ENCODE measurements at regions not wholly inside any gene's neighbourhood (a gene's known extent, or its start where the extent isn't known, plus 50 kb on each side); places are given as distances from the start of the nearest gene placed in this dataset.

DNA sequence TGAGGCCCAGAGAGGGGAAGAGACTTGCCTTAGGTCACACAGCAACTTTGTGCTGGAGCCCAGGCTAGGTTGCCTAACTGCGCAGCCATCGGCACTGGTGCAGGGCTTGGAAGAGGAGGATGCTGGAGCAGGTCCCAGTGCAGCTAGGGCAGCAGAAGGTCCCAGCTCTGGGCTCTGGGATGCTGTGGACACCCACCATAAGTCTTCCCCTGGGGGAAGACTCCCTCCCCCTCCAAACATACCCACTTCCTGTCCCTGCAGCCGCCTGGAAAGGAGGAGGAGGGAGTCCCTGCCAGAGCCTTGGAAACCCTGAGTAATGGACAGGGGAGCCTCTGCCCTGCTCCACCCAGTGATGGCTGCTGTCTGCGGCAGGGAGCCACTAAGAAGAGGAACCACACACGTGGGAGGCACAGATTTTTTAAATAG, 93.6 kb downstream of the NCR2 start:
- peaks cover 57% of the 10 kb centered on the region for H3K27me3 ChIP-seq (ENCODE audit: insufficient read depth, insufficient read length)
- H3K4me1 ChIP-seq (ENCODE audit: insufficient read depth, insufficient read length) = peaks cover 18% of the 10 kb centered on the region
- H3K36me3 ChIP-seq (ENCODE audit: insufficient read depth, insufficient read length, low read length) = no peaks in the 10 kb centered on the region
- H3K4me3 ChIP-seq (ENCODE audit: insufficient read length, low read depth) = no peak overlapping the region
- no peak for TF ChIP-seq YY1 (IDR thresholded peaks at IDR 0.05; ENCODE audit: insufficient read depth, insufficient read length)
- no peak for TF ChIP-seq SUZ12 (IDR thresholded peaks at IDR 0.05; ENCODE audit: extremely low read depth, insufficient read depth, insufficient read length)
- no peak for TF ChIP-seq ZNF274 (IDR thresholded peaks at IDR 0.05; ENCODE audit: low read depth, low read length)
- peak overlapping the region; percentile 32 for H3K9ac ChIP-seq (ENCODE audit: insufficient read length, low read depth)
- no peaks in the 10 kb centered on the region for H3K9me3 ChIP-seq (ENCODE audit: insufficient read depth, low read length)
- DNase-seq (ENCODE audit: low read depth, low spot score) = no peak

- H3K27me3 ChIP-seq (ENCODE audit: insufficient read depth, insufficient read length) = peaks cover 57% of the 10 kb centered on the region
- TF ChIP-seq ZNF274 (IDR thresholded peaks at IDR 0.05; ENCODE audit: low read depth, low read length) (no peak), YY1 (IDR thresholded peaks at IDR 0.05; ENCODE audit: insufficient read depth, insufficient read length) (no peak)
- peaks cover 16% of the 10 kb centered on the region for H3K4me1 ChIP-seq (ENCODE audit: insufficient read depth, insufficient read length)
- H3K9ac ChIP-seq (ENCODE audit: insufficient read length, low read depth) = no peak overlapping the region
- DNase-seq (ENCODE audit: low read depth, low spot score) = no peak
- H3K36me3 ChIP-seq (ENCODE audit: insufficient read depth, insufficient read length, low read length) = no peaks in the 10 kb centered on the region
- H3K9me3 ChIP-seq (ENCODE audit: insufficient read depth, low read length) = no peaks in the 10 kb centered on the region
- no peak overlapping the region for H3K4me3 ChIP-seq (ENCODE audit: insufficient read length, low read depth)
Measured at GRCh38 chr6:41429506-41430504, 94.4 kb downstream of the NCR2 start.

- Histone ChIP-seq H3K36me3 (ENCODE audit: insufficient read depth, insufficient read length, low read length) (no peaks in the 10 kb centered on the region), H3K4me3 (ENCODE audit: insufficient read length, low read depth) (no peak overlapping the region), H3K9me3 (ENCODE audit: insufficient read depth, low read length) (no peaks in the 10 kb centered on the region), H3K27me3 (ENCODE audit: insufficient read depth, insufficient read length) (peaks cover 48% of the 10 kb centered on the region), H3K9ac (ENCODE audit: insufficient read length, low read depth) (no peak overlapping the region), H3K4me1 (ENCODE audit: insufficient read depth, insufficient read length) (peaks cover 13% of the 10 kb centered on the region)
- TF ChIP-seq YY1 (IDR thresholded peaks at IDR 0.05; ENCODE audit: insufficient read depth, insufficient read length) (no peak), SUZ12 (IDR thresholded peaks at IDR 0.05; ENCODE audit: extremely low read depth, insufficient read depth, insufficient read length) (no peak), ZNF274 (IDR thresholded peaks at IDR 0.05; ENCODE audit: low read depth, low read length) (no peak)
- no peak for DNase-seq (ENCODE audit: low read depth, low spot score)
Measured at GRCh38 chr6:41430875-41431274, 95.5 kb downstream of the NCR2 start.

GRCh38 chr6:41432280-41432679, 96.9 kb downstream of the NCR2 start:
- Histone ChIP-seq H3K27me3 (ENCODE audit: insufficient read depth, insufficient read length) (peaks cover 34% of the 10 kb centered on the region), H3K4me3 (ENCODE audit: insufficient read length, low read depth) (no peak overlapping the region), H3K9me3 (ENCODE audit: insufficient read depth, low read length) (no peaks in the 10 kb centered on the region), H3K4me1 (ENCODE audit: insufficient read depth, insufficient read length) (peaks cover 11% of the 10 kb centered on the region), H3K36me3 (ENCODE audit: insufficient read depth, insufficient read length, low read length) (no peaks in the 10 kb centered on the region), H3K9ac (ENCODE audit: insufficient read length, low read depth) (no peak overlapping the region)
- TF ChIP-seq YY1 (IDR thresholded peaks at IDR 0.05; ENCODE audit: insufficient read depth, insufficient read length) (no peak), ZNF274 (IDR thresholded peaks at IDR 0.05; ENCODE audit: low read depth, low read length) (no peak), SUZ12 (IDR thresholded peaks at IDR 0.05; ENCODE audit: extremely low read depth, insufficient read depth, insufficient read length) (no peak)
- DNase-seq (ENCODE audit: low read depth, low spot score) = no peak

DNA sequence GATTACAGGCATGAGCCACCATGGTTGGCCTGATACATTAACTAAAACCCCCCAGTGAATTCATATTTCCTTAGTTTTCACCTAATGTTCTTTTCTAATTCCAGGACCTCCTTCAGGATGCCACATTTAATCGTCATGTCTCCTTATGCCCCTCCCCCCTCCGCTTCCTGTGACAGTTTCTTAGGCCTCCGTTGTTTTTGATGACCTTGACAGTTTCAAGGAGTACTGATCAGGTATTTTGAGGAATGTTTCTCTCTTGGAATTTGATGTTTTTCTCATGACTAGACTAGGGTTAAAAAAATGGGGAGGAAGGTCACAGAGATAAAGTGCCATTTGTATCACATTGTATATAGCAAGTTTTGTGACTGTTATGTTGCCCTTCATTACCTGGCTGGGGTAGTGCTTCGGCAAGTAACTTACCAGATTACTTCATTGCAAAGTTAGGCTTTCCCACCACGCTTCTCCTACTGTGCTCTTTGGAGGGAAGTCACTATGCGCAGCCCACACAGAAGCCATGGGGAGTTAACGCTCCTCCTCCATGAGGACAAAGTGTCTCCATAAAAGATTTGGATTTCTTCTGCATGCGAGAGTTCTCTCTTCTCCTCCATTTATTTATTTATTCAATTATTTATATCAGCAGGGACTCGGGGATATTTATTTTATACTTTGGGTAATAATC, 99.5 kb downstream of the NCR2 start:
- TF ChIP-seq SUZ12 (IDR thresholded peaks at IDR 0.05; ENCODE audit: extremely low read depth, insufficient read depth, insufficient read length) = no peak
- TF ChIP-seq YY1 (IDR thresholded peaks at IDR 0.05; ENCODE audit: insufficient read depth, insufficient read length) = no peak
- no peak for TF ChIP-seq ZNF274 (IDR thresholded peaks at IDR 0.05; ENCODE audit: low read depth, low read length)
- H3K4me1 ChIP-seq (ENCODE audit: insufficient read depth, insufficient read length) = peaks cover 5% of the 10 kb centered on the region

DNA sequence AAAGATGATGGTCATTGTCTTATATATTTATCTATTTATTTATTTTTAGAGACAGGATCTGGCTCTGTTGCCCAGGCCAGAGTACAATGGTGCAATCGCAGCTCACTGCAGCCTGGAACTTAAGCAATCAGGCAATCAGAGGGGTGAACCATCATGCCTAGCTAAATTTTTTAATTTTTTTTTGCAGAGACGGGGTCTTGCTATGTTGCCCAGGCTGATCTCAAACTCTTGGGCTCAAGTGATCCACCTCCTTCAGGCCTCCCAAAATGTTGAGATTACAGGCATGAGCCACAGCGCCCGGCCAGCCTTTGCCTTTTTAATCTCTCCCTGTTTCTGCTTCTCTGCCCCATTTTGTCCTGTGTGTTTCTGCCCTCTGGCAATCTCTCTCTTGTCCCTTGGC, 102.2 kb downstream of the NCR2 start:
- H3K9me3 ChIP-seq (ENCODE audit: insufficient read depth, low read length) = no peaks in the 10 kb centered on the region
- peaks cover 10% of the 10 kb centered on the region for H3K27me3 ChIP-seq (ENCODE audit: insufficient read depth, insufficient read length)
- H3K36me3 ChIP-seq (ENCODE audit: insufficient read depth, insufficient read length, low read length) = no peaks in the 10 kb centered on the region
- H3K4me3 ChIP-seq (ENCODE audit: insufficient read length, low read depth) = no peak overlapping the region
- peaks cover 8% of the 10 kb centered on the region for H3K4me1 ChIP-seq (ENCODE audit: insufficient read depth, insufficient read length)
- no peak overlapping the region for H3K9ac ChIP-seq (ENCODE audit: insufficient read length, low read depth)
- DNase-seq (ENCODE audit: low read depth, low spot score) = no peak
- TF ChIP-seq SUZ12 (IDR thresholded peaks at IDR 0.05; ENCODE audit: extremely low read depth, insufficient read depth, insufficient read length) = no peak
- TF ChIP-seq YY1 (IDR thresholded peaks at IDR 0.05; ENCODE audit: insufficient read depth, insufficient read length) = no peak
- no peak for TF ChIP-seq ZNF274 (IDR thresholded peaks at IDR 0.05; ENCODE audit: low read depth, low read length)

More for the DNA sequence above, 99.5 kb downstream of the NCR2 start:
- no peaks in the 10 kb centered on the region for H3K9me3 ChIP-seq (ENCODE audit: insufficient read depth, low read length)
- H3K36me3 ChIP-seq (ENCODE audit: insufficient read depth, insufficient read length, low read length) = no peaks in the 10 kb centered on the region
- no peak for DNase-seq (ENCODE audit: low read depth, low spot score)
- no peak overlapping the region for H3K9ac ChIP-seq (ENCODE audit: insufficient read length, low read depth)
- H3K4me3 ChIP-seq (ENCODE audit: insufficient read length, low read depth) = no peak overlapping the region
- H3K27me3 ChIP-seq (ENCODE audit: insufficient read depth, insufficient read length) = peaks cover 21% of the 10 kb centered on the region

DNA sequence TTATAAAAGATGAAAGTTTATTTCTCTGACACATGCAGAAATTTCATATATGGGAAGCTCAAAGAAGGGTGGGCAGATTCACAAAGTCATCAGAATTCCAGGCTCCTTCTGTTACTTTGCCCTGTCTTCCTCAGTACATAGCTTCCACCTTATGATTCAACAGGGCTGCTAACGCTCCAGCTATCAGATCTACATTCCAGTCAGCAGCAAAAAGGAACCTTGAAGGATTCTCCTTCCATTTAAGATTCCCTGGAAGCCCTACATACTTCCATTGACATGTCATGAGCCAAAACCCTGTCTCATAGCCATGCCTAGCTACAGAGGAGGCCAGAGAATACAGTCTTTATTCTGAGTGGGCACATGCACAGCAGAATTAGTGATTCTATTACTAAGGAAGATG, 103.3 kb downstream of the NCR2 start:
- H3K4me3 ChIP-seq (ENCODE audit: insufficient read length, low read depth) = no peak overlapping the region
- H3K9me3 ChIP-seq (ENCODE audit: insufficient read depth, low read length) = no peaks in the 10 kb centered on the region
- no peaks in the 10 kb centered on the region for H3K36me3 ChIP-seq (ENCODE audit: insufficient read depth, insufficient read length, low read length)
- no peak for DNase-seq (ENCODE audit: low read depth, low spot score)
- peaks cover 10% of the 10 kb centered on the region for H3K27me3 ChIP-seq (ENCODE audit: insufficient read depth, insufficient read length)
- H3K4me1 ChIP-seq (ENCODE audit: insufficient read depth, insufficient read length) = peaks cover 9% of the 10 kb centered on the region
- TF ChIP-seq SUZ12 (IDR thresholded peaks at IDR 0.05; ENCODE audit: extremely low read depth, insufficient read depth, insufficient read length) = no peak
- TF ChIP-seq ZNF274 (IDR thresholded peaks at IDR 0.05; ENCODE audit: low read depth, low read length) = no peak
- TF ChIP-seq YY1 (IDR thresholded peaks at IDR 0.05; ENCODE audit: insufficient read depth, insufficient read length) = no peak
- H3K9ac ChIP-seq (ENCODE audit: insufficient read length, low read depth) = no peak overlapping the region

All from NT2/D1 (cell line).